A673 (cell line): ENCODE measurements at regions not wholly inside any gene's neighbourhood (a gene's known extent, or its start where the extent isn't known, plus 50 kb on each side); places are given as distances from the start of the nearest gene placed in this dataset.
"Not testable (repeated sequence)": the region's sequence is repeated elsewhere in the genome, so short reads cannot be mapped to it uniquely, and the experiment has no call there.

ENCODE experiments used
- BruUV-seq: library from RNA; stranded (reverse); fragments of 400-500 nt; replicated peaks from 2 replicates; lab custom pipeline; 2021; lab: Mats Ljungman, UMichigan
- CTCF ChIA-PET: fragments of 300-600 bp; sonication (Branson Sonifier 250); formaldehyde crosslinking; loops from one replicate; lab custom pipeline; 2022; ENCODE audit warnings: antibody characterized with exemption; lab: Charles Lee
- POLR2A ChIA-PET: fragments of 300-600 bp; sonication (Branson Sonifier 250); formaldehyde crosslinking; loops from one replicate; lab custom pipeline; 2022; ENCODE audit warnings: antibody characterized with exemption; ENCODE audit not compliant: low non-redundant PET; lab: Charles Lee
- DNase-seq: peaks from one replicate; pipeline ENCODE4 v3.0.0-alpha.2; 2015; ENCODE audit warnings: low spot score
- H3K27ac ChIP-seq: fragments of 200-600 bp; sonication (generic); 2 replicates; pipeline ENCODE4 v1.5.1; 2016; ENCODE audit warnings: mixed run types, low read depth, mild to moderate bottlenecking, mixed read lengths, antibody characterized with exemption, low read length; ENCODE audit not compliant: poor library complexity, severe bottlenecking
- H3K27me3 ChIP-seq: fragments of 200-600 bp; sonication (generic); replicated peaks from 2 replicates; pipeline ENCODE4 v1.6.1; 2017; ENCODE audit warnings: mixed run types, low read depth, mild to moderate bottlenecking, mixed read lengths, antibody characterized with exemption, low read length; ENCODE audit not compliant: insufficient read depth, poor library complexity
- H3K36me3 ChIP-seq: fragments of 200-600 bp; sonication (generic); 2 replicates; pipeline ENCODE4 v1.6.1; 2016; ENCODE audit warnings: mixed run types, mild to moderate bottlenecking, mixed read lengths, antibody characterized with exemption, low read length; ENCODE audit not compliant: insufficient read depth, poor library complexity, severe bottlenecking
- H3K4me1 ChIP-seq: fragments of 200-600 bp; sonication (generic); 2 replicates; pipeline ENCODE4 v1.6.1; 2017; ENCODE audit warnings: mixed run types, mild to moderate bottlenecking, mixed read lengths, antibody characterized with exemption, low read length; ENCODE audit not compliant: insufficient read depth, poor library complexity, severe bottlenecking
- H3K4me3 ChIP-seq: fragments of 200-600 bp; sonication (generic); 2 replicates; pipeline ENCODE4 v1.5.1; 2016; ENCODE audit warnings: low read depth, mixed run types, mild to moderate bottlenecking, mixed read lengths, low read length; ENCODE audit not compliant: poor library complexity, severe bottlenecking
- H3K9me3 ChIP-seq: fragments of 200-600 bp; sonication (generic); 2 replicates; pipeline ENCODE4 v1.6.1; 2016; ENCODE audit warnings: mixed run types, low read depth, mild to moderate bottlenecking, mixed read lengths, antibody characterized with exemption, low read length; ENCODE audit not compliant: poor library complexity, severe bottlenecking
- CTCF ChIP-seq: fragments of 300-800, 200-600 bp; sonication (generic); conservative IDR thresholded peaks from 2 replicates; pipeline ENCODE4 v1.5.1; 2017; ENCODE audit warnings: low read depth, mild to moderate bottlenecking, antibody characterized with exemption, low read length, moderate library complexity, mixed read lengths
- EZH2 ChIP-seq: fragments of 200-600 bp; sonication (generic); IDR thresholded peaks from 2 replicates; pipeline ENCODE4 v1.6.1; 2017; ENCODE audit warnings: borderline replicate concordance, low read depth, mild to moderate bottlenecking, mixed read lengths, antibody characterized with exemption, low read length; ENCODE audit not compliant: poor library complexity, severe bottlenecking
- intact Hi-C: fragments of 100-400 bp; cut with micrococcal nuclease; formaldehyde crosslinking; loops from one replicate; pipeline ENCODE4 v1.10.0; 2022; ENCODE audit not compliant: unreplicated experiment

GRCh38 chr17:5922476-5922875 lies 147.7 kb upstream of the WSCD1 start:
- intact Hi-C loops: no loop called here
- Histone ChIP-seq H3K36me3 (no peaks in the 10 kb centered on the region), H3K27ac (no peak overlapping the region), H3K9me3 (no peaks in the 10 kb centered on the region), H3K4me3 (no peak overlapping the region), H3K4me1 (no peaks in the 10 kb centered on the region), H3K27me3 (peaks cover 31% of the 10 kb centered on the region)
- BruUV-seq: no TSS peak
- TF ChIP-seq CTCF: no peak
- no peak for TF ChIP-seq EZH2
- ChIA-PET CTCF (no interaction called here), POLR2A (no interaction called here)
- no peak for DNase-seq

GRCh38 chr17:5929721-5930120 lies 140.5 kb upstream of the WSCD1 start:
- Histone ChIP-seq H3K9me3 (no peaks in the 10 kb centered on the region), H3K4me1 (no peaks in the 10 kb centered on the region), H3K4me3 (no peak overlapping the region), H3K27ac (no peak overlapping the region), H3K27me3 (peaks cover 9% of the 10 kb centered on the region), H3K36me3 (no peaks in the 10 kb centered on the region)
- CTCF ChIA-PET: no interaction called here
- BruUV-seq: no TSS peak
- intact Hi-C loops: no loop called here
- POLR2A ChIA-PET: no interaction called here
- TF ChIP-seq CTCF (no peak), EZH2 (no peak)
- no peak for DNase-seq

- H3K9me3 ChIP-seq, H3K27ac ChIP-seq, DNase-seq, BruUV-seq, H3K4me3 ChIP-seq, H3K4me1 ChIP-seq, POLR2A ChIA-PET, CTCF ChIA-PET, H3K36me3 ChIP-seq, intact Hi-C loops: not testable (repeated sequence)
- H3K27me3 ChIP-seq: peaks cover 13% of the 10 kb centered on the region
These were observed 139.6 kb upstream of the WSCD1 start for GRCh38 chr17:5930555-5930954.

GRCh38 chr17:5931616-5932015 lies 138.6 kb upstream of the WSCD1 start:
- TF ChIP-seq CTCF (no peak), EZH2 (no peak)
- Histone ChIP-seq H3K27me3 (peaks cover 23% of the 10 kb centered on the region), H3K27ac (no peak overlapping the region), H3K4me1 (no peaks in the 10 kb centered on the region), H3K36me3 (no peaks in the 10 kb centered on the region), H3K9me3 (no peaks in the 10 kb centered on the region), H3K4me3 (no peak overlapping the region)
- POLR2A ChIA-PET: no interaction called here
- CTCF ChIA-PET: no interaction called here
- intact Hi-C loops: no loop called here
- no TSS peak for BruUV-seq
- no peak for DNase-seq
